GM12892 (cell line): ENCODE measurements at regions not wholly inside any gene's neighbourhood (a gene's known extent, or its start where the extent isn't known, plus 50 kb on each side); places are given as distances from the start of the nearest gene placed in this dataset.

Experiments
- DNase-seq: peaks from one replicate; pipeline ENCODE4 v3.0.0; 2011; ENCODE audit not compliant: insufficient read length
- FAIRE-seq: peaks from 2 replicates; lab custom pipeline; 2011; peaks lifted over from hg19 to GRCh38; lab: Jason Lieb, UNC
- POLR2A ChIP-seq: IDR thresholded peaks from 2 replicates; pipeline ENCODE4 v1.6.1; 2011; ENCODE audit warnings: low read depth, low read length, control low read depth
- POLR2AphosphoS5 ChIP-seq: IDR thresholded peaks from 2 replicates; pipeline ENCODE4 v1.6.1; 2011; ENCODE audit warnings: low read depth, low read length, control low read depth
- TAF1 ChIP-seq: IDR thresholded peaks from 2 replicates; pipeline ENCODE4 v1.6.1; 2011; ENCODE audit warnings: low read depth, mild to moderate bottlenecking, control low read depth, low read length, borderline replicate concordance

- FAIRE-seq (no peak), DNase-seq (no peak)
- TF ChIP-seq POLR2A (no peak), TAF1 (no peak), POLR2AphosphoS5 (no peak)
Measured at GRCh38 chr2:423479-423878, 135.6 kb upstream of the ALKAL2 start.

- FAIRE-seq = no peak
- no peak for DNase-seq
Measured at GRCh38 chr2:422676-423435, 135.0 kb upstream of the ALKAL2 start.

GRCh38 chr2:421406-421805 is 133.5 kb upstream of the ALKAL2 start:
- no peak for FAIRE-seq
- TF ChIP-seq POLR2A (no peak), POLR2AphosphoS5 (no peak), TAF1 (no peak)
- no peak for DNase-seq

More at GRCh38 chr2:422676-423435, 135.0 kb upstream of the ALKAL2 start:
- TF ChIP-seq TAF1 = no peak
- no peak for TF ChIP-seq POLR2A
- no peak for TF ChIP-seq POLR2AphosphoS5

GRCh38 chr2:419687-420317 is 131.9 kb upstream of the ALKAL2 start:
- FAIRE-seq = no peak
- no peak for DNase-seq
- TF ChIP-seq TAF1 (no peak), POLR2A (no peak), POLR2AphosphoS5 (no peak)

- DNase-seq (no peak), FAIRE-seq (no peak)
- TF ChIP-seq TAF1 (no peak), POLR2AphosphoS5 (no peak), POLR2A (no peak)
Measured at GRCh38 chr2:417662-418061, 129.8 kb upstream of the ALKAL2 start.

GRCh38 chr2:417006-417405 is 129.1 kb upstream of the ALKAL2 start:
- DNase-seq (no peak), FAIRE-seq (no peak)
- TF ChIP-seq TAF1 = no peak

GRCh38 chr2:415986-416610 is 128.2 kb upstream of the ALKAL2 start:
- no peak for TF ChIP-seq TAF1
- no peak for TF ChIP-seq POLR2AphosphoS5
- TF ChIP-seq POLR2A = no peak
- DNase-seq = no peak
- FAIRE-seq = no peak

- DNase-seq (no peak), FAIRE-seq (peak; percentile 27)
- TF ChIP-seq TAF1 (no peak), POLR2AphosphoS5 (no peak), POLR2A (no peak)
Measured at GRCh38 chr2:409523-409922, 121.6 kb upstream of the ALKAL2 start.

- no peak for DNase-seq
- no peak for FAIRE-seq
- TF ChIP-seq POLR2A (no peak), POLR2AphosphoS5 (no peak), TAF1 (no peak)
Measured at GRCh38 chr2:407630-408029, 119.7 kb upstream of the ALKAL2 start.

GRCh38 chr2:406876-407275 is 119.0 kb upstream of the ALKAL2 start:
- DNase-seq (no peak), FAIRE-seq (no peak)
- no peak for TF ChIP-seq TAF1
- no peak for TF ChIP-seq POLR2A
- TF ChIP-seq POLR2AphosphoS5 = no peak

GRCh38 chr2:406231-406630 is 118.3 kb upstream of the ALKAL2 start:
- no peak for TF ChIP-seq TAF1
- no peak for TF ChIP-seq POLR2A
- TF ChIP-seq POLR2AphosphoS5 = no peak
- DNase-seq (no peak), FAIRE-seq (no peak)
